HG03565 (cell line): ENCODE measurements at regions not wholly inside any gene's neighbourhood (a gene's known extent, or its start where the extent isn't known, plus 50 kb on each side); places are given as distances from the start of the nearest gene placed in this dataset.

Experiments
- ATAC-seq: cut with Tn5 transposase; IDR thresholded peaks from one replicate; pipeline ENCODE4 v1.9.1; 2021; ENCODE audit warnings: mild to moderate bottlenecking, moderate library complexity; ENCODE audit not compliant: unreplicated experiment

- no peak for ATAC-seq
Observed at GRCh38 chr12:78483767-78484315, 380.7 kb upstream of the SYT1 start.

- no peak for ATAC-seq
Observed at GRCh38 chr12:78489990-78490389, 374.6 kb upstream of the SYT1 start.

- ATAC-seq = no peak
Observed at GRCh38 chr12:78490861-78491260, 373.7 kb upstream of the SYT1 start.

- no peak for ATAC-seq
Observed at GRCh38 chr12:78494911-78495310, 369.7 kb upstream of the SYT1 start.

- no peak for ATAC-seq
Observed at GRCh38 chr12:78501825-78502224, 362.7 kb upstream of the SYT1 start.

GRCh38 chr12:78519422-78519821 is 345.2 kb upstream of the SYT1 start:
- no peak for ATAC-seq

- ATAC-seq = no peak
Observed at GRCh38 chr12:78530100-78530765, 334.3 kb upstream of the SYT1 start.

GRCh38 chr12:78531831-78532458 is 332.6 kb upstream of the SYT1 start:
- no peak for ATAC-seq

GRCh38 chr12:78534311-78534710 is 330.3 kb upstream of the SYT1 start:
- ATAC-seq = no peak

- ATAC-seq = no peak
Observed at GRCh38 chr12:78540606-78541336, 323.8 kb upstream of the SYT1 start.

- ATAC-seq = no peak
Observed at GRCh38 chr12:78550831-78551230, 313.7 kb upstream of the SYT1 start.

GRCh38 chr12:78555802-78556201 is 308.8 kb upstream of the SYT1 start:
- no peak for ATAC-seq

GRCh38 chr12:78556651-78557050 is 307.9 kb upstream of the SYT1 start:
- no peak for ATAC-seq

- no peak for ATAC-seq
Observed at GRCh38 chr12:78559416-78559815, 305.2 kb upstream of the SYT1 start.

- no peak for ATAC-seq
Observed at GRCh38 chr12:78559886-78560285, 304.7 kb upstream of the SYT1 start.

- no peak for ATAC-seq
Observed at GRCh38 chr12:78560633-78561032, 303.9 kb upstream of the SYT1 start.

GRCh38 chr12:78562368-78563205 is 302.0 kb upstream of the SYT1 start:
- no peak for ATAC-seq

- no peak for ATAC-seq
Observed at GRCh38 chr12:78563826-78564225, 300.7 kb upstream of the SYT1 start.

- no peak for ATAC-seq
Observed at GRCh38 chr12:78566456-78566855, 298.1 kb upstream of the SYT1 start.

- ATAC-seq = no peak
Observed at GRCh38 chr12:78568321-78569020, 296.1 kb upstream of the SYT1 start.
